HT1080 (cell line): ENCODE measurements at regions not wholly inside any gene's neighbourhood (a gene's known extent, or its start where the extent isn't known, plus 50 kb on each side); places are given as distances from the start of the nearest gene placed in this dataset.
"Not testable (repeated sequence)": the region's sequence is repeated elsewhere in the genome, so short reads cannot be mapped to it uniquely, and the experiment has no call there.

Experiments used
- DNase-seq: peaks from one replicate; pipeline ENCODE4 v3.0.0-alpha.2; 2015; ENCODE audit warnings: low read depth

DNA sequence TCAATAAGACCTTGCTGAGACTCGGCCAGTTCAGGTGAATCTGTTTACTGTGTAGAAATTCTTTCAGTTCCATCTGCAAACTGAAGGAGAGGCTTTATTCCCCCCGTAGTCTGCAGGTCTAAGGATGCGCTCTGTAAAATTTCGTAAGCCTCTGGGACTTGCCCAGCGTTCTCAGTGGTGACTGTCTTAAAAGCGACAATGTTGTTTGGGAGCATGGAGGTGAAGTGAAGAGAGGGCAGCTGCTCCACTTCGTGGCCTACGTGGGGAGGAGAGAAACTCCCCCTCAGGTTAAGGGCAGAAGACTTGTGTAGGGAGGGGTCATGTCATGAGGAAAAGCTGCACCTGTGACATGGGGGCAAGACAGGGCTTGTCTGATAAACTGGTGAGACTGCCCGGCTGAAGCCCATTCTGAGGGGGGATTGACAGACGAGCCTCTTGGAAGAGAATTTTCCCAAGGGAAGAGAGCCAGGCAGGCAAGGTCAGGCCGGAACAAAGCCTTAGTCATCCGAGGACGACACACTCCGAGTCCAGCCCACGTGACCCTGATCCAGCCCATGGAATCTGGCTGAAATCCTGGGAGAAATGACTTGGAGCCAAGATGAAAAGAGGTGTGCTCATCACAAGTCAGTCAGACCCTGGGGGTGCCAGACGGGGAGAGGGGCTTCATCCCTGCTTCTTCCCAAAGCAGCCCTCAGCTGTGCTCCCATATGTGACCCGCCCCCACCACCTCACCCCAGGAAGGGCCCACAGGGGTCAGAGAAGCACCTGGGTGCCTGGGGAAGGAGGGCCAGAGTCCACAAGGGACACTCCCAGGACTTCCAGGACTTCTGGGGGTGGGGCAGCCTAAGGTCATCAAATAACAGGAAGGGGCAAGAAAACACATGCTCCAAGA, 88.5 kb upstream of the SH3BP4 start:
- peak; percentile 79 for DNase-seq

DNA sequence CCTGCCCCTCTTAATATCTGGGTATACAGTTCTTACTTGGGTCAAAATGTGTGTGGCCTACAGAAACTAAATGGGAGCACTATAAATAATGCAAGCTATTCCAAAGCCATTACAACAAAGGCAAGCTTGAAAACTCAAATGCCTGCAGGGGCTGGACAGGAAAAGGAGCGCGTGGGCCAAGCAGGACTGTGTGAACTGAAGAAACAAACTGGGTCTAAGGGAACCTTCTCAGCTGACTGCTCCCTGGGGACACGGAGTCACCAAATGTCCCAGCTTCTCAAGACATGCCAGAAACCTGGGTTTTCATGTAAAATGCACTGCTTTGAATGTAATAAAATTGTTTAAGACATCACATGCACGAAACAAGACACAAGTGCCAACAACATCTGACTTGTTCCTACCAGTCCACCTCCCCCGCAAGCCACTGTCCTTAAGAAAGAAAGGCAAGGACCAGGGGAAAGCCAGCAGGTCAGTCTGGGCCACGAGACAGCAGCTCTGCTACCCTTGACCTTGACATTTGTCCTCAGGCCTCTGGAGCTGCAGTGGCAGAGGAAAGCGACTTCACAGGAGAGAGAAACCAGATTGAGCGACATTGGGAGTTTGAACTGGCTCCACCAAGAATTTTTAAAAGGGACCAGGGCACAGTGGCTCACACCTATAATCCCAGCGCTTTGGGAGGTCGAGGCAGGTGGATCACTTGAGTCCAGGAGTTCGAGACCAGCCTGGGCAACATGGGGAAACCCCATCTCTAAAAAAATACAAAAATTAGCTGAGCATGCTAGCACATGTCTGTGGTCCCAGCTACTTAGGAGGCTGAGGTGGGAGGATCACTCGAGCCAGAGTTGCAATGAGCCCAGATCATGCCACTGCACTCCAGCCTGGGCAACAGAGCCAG, 89.7 kb upstream of the SH3BP4 start:
- no peak for DNase-seq

DNA sequence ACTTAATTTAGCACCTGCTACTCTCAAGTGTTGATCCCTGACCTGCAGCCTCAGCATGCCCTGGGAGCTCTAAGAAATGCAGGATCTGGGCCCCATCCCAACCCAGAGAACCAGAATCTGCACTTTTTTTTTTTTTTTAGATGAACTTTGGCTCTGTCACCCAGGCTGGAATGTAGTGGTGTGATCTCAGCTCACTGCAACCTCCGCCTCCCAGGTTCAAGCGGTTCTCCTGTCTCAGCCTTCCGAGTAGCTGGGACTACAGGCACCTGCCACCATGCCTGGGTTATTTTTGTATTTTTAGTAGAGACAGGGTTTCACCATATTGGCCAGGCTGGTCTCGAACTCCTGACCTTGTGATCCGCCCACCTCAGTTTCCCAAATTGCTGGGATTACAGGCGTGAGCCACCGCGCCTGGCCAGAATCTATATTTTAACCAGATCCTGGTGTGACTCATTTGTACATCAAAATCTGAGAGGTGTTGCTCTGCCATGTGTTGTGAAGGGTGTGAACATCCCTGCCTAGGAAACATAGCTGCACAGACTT, 92.4 kb upstream of the SH3BP4 start:
- not testable (repeated sequence) for DNase-seq

DNA sequence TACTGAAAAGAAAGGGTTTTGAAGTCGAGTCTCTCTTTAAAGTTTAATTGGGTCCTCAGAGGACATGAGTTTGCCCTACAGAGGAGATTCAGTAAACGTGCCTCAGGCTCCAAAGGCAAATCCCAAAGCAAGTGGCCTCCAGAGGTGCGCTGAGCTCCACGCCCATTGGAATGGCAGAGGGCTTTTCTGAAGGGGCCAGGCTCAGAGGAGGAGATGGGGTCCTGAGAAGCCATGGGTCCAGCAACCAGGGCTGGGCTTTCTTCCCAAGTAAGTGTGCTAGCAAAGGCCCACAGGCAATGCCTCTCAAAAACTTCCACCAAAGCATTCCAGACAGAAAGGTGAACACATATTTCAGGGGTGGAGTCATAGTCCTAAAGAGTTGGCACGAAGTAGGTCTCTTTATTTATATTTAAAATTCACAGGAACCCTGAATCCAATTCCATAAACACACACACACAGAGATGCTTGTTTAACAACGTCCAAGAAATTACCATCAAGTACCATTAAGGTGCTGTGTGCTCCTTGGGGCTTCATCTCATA, 93.0 kb upstream of the SH3BP4 start:
- no peak for DNase-seq

DNA sequence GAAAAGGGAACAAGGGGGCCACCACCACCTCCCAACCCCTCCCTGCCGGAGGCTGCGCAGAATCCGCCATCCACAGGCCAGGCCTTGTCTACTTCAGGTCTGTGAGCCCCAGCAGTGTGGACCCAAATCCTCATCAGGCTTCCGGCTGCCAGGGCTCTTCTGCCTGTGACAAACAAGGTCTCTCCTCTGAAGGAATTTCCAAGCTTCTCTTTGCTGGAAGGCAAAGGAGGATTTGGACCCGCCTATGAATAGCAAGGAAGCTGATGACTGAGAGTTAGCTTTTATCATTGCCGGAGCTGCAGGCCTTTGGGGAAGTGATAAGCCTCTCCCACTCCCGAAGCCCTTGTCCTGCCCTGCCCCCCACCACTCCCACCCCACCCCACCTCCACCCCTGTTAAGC, 93.7 kb upstream of the SH3BP4 start:
- DNase-seq = no peak

DNA sequence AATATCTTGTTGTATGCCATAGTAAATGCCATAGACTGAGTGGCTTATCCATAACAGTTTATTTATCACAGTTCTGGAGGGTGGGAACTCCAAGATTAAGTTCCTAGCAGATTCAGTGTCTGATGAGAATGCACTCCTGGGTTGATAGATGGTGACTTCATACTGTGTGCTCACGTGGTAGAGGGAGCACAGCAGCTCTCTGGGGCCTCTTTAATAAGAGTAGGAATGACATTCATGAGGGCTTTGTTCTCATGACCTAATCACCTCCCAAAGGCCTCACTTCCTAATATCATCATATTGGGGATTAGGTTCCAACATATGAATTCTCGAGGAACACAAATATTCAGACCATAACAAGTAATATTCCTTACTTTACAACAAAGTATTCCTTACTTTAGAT, 98.1 kb upstream of the SH3BP4 start:
- no peak for DNase-seq

DNA sequence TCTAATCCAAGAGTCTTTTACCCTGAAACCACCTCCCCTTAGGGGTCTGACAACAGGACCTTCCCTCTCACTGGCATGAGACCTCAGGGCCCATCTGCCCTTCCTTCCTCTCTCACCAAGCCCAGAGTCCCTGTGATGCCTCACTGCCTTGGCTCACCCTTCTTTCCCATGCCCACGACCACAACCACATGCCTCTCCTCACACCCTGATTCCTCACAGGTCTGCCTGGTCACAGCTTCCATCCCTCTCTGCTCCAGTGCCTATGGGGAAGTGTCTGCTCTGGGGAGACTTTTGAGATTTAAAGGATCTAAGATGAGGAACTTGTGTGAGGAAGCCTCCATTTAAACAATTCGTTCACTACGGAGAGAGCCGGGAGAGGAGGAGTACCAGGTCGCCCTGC, 98.9 kb upstream of the SH3BP4 start:
- DNase-seq = no peak

DNA sequence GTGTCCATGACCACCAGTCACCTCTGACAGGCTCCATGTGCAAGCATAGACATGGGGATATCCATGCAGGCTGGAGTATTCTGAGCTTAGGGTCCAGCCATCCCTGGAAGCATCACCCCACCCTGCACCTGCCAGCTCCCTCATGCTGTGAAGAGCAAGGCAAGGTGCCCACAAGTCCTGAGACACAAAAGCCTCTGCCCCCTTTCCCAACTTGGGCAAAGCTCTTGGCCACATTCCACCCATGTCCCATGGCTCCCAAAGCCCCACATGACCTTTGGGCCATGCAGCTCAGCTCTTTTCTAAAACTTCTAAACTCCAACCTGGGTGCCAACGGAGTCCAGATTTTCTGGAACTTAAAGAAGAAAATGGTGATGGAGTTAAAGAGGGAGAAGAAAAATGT, 99.8 kb upstream of the SH3BP4 start:
- no peak for DNase-seq

DNA sequence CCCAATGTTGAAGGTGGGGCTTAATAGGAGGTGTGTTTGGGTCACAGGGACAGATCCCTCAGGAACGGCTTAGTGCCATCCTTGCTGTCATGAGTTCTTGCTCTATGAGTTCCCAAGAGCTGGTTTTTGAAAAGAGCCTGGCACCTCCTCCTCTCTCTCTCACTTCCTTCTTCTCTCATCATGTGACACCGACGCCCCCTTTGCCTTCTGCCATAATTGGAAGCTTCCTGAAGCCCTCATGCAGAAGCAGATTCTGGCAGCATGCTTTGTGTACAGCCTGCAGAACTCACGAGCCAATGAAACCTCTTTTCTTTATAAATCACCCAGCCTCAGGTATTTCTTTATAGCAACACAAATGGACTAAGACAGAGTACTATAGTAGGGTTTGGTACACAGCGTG, 100.4 kb upstream of the SH3BP4 start:
- DNase-seq = no peak

DNA sequence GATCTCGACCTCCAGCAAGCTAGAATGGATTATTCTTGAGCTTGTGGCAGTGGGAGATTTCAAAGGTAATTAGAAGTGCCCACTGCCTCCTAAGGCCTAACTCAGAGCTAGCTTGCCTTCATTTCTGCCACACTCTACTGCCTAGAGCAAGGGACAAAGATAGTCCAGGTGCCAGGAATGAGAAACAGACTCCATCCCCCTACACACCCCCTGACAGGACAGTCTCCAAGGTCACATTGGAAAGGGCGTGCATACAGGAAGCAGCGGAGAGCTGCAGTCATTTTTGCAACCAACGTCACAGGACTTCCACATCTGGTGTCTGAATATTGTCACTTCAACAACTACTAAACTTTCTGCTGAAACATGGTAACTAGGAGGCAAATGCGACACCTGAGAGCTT, 101.0 kb upstream of the SH3BP4 start:
- no peak for DNase-seq

DNA sequence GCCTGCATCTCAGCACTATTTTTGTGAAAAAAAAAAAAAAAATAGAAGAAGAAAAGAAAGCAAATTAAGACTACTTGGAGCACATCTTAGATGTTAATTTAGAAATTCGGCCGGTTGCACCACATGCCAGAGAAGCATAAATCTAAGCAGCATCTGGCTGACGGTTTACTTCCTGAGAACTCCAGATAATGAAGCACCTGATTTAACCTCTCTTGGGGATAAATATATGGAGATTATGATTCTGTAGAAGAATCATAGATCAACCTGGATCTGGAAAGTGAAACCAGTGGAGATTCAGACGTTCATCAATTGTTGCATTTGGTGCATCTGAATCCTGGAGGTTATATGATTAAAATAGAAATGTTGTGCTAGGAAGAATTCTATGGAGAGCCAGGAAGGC, 102.1 kb upstream of the SH3BP4 start:
- DNase-seq = no peak

DNA sequence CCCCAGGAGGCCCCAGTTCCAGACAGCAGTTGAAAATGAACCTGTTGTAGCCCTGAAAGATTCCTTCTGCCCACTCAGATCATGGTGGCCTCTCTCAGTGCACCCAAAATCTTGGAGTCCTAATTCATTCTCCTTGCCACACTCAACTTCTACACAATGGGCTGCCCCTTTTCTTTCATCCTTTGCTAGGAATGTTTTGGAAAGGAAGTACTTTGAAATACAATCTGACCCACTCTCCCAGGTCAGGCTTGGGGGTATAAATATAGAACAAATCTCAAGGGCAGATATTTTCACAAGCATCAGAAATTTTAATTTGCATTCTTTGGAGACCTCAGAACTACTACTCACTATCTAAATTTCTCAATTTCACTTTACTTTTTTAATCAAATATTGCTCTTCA, 103.2 kb upstream of the SH3BP4 start:
- no peak for DNase-seq

DNA sequence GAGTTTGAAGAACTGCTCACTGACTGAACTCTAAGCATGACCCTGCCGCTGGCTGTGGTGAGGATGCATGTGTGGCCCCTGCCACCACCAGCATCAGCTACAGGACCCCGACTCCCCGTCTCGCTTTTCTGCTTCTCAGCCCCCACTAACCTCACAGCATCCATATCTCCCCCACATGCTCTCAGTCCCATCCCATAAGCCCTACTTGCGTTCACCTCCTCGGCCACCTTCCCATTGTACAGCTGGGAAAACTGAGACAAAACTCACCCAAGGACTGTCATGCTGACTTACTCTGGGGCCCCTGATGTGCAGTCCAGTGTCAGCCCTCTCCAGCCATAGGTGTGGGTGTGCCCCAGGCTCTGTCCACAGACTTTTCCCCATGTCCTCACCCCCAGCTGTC, 104.2 kb upstream of the SH3BP4 start:
- DNase-seq = no peak

DNA sequence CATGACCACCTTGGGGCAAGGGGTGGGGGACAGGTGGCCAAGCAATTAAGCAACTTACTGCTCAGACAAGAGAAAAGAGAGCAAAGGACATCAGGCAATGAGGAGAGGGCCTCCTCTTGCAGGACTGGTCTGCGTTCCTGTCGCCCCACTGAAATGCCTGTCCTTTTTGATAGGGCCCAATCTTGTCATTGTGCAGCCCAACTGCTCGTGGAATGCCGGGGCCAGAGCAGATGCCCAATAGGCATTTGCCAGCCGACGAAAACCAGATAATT, 104.5 kb upstream of the SH3BP4 start:
- no peak for DNase-seq

DNA sequence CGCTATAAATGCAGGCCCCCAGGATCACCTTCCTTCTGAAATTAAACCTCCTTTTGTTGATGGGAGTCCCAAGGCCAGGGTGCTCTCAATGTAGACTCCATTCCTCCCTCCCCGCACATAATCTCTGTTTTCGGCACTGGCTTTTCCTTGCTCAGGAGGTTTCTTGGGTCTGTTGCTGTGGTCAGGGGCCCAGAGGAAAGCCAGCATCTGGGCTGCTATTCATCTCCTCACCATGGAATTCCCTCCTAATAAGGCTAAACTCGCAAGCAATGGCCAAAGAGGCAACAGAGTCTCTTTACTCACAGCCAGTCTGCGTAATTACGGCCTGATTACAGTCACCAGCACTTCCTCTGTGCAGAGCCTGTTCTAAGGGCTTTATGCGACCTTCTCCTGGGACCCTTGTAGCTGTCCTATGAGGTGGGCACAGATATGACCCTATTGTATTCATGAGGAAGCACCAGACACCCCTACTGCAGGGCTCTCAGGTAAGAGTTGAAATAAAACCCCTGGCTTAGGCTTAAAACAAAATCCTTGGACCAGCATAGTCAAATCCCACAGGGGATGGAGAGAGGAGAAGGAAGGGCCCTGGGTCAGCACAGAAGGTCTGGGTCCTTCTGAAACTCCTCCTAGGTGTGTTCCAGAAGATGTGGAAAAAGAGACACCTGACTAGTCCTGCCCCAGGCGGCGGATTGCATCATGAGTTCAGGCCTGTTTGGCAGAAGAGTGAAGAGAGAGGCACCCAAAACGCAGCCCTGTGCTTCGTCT, 105.0 kb upstream of the SH3BP4 start:
- DNase-seq = no peak

DNA sequence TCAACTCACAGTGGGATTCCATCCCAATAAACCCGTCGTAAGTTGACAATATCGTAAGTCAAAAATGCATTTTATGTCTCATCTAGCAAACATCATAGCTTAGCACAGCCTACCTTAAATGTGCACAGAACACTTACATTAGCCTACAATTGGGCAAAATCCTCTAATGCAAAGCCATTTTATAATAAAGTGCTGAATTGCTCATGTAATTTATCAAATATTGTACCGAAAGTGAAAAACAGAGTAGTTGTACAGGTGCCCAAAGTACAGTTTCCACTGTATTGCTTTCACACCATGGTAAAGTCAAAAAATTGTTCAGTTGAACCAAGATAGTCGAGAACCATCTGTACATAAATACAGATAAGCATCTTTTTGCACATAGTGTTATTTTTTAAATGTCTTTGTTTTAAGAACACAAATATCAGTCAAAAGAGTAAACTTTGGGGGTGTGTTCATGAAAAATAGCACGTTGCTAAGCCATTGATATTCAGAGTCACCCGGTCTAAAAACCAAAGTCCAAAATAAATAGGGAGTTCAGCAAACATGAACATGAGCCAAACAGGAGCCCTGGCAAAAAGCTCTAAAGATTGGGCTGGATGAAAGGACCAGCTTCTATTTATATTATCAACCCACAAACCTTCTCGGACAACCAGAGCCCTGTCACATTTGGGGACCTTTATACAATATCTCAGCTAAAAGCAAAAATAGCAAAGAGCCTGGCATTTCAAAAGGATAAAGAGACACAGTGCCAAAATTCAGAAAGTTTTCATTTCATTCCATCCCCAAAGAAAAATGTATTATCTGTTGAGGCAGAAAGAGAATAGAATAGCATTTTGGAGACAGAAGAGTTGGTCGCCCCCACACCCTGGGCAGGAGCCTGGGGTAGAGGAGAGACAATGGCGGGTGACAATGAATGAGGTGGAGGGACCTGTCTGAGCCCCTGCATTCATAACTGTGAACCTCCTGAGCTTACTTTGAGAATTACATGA, 105.9 kb upstream of the SH3BP4 start:
- no peak for DNase-seq

DNA sequence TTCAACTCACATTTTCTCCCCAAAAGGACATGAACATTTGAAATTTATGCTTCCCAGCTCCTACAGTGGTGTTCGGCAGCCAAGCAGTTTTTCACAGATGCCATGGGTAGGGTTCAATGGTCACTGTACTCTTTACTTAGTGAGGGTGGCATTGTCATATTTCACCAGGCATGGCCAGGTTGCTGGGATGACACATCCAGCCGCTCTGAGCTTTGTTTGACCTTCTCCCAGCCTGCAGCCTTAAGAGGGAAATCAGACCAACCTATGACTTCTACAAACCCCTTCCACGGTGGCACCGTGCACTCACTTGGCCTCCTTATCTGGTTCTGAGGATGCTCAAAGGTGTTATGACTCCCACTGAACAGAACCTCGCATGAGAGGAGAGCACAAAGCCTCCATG, 108.4 kb upstream of the SH3BP4 start:
- no peak for DNase-seq

DNA sequence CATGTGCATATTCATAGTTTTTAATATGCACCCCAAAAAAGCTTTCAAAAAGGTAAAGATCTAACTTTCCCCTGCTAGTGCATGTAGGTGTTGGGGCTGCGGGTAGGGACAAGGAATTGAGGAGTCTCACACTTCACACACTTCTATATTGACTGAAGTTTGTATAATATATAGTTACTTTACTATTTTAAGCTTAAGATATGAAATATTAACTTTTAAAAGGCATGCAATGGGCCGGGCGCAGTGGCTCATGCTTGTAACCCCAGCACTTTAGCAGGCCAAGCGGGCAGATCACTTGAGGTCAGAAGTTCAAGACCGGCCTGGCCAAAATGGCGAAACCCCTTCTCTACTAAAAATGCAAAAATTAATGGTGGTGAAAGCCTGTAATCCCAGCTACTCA, 109.1 kb upstream of the SH3BP4 start:
- DNase-seq = no peak

DNA sequence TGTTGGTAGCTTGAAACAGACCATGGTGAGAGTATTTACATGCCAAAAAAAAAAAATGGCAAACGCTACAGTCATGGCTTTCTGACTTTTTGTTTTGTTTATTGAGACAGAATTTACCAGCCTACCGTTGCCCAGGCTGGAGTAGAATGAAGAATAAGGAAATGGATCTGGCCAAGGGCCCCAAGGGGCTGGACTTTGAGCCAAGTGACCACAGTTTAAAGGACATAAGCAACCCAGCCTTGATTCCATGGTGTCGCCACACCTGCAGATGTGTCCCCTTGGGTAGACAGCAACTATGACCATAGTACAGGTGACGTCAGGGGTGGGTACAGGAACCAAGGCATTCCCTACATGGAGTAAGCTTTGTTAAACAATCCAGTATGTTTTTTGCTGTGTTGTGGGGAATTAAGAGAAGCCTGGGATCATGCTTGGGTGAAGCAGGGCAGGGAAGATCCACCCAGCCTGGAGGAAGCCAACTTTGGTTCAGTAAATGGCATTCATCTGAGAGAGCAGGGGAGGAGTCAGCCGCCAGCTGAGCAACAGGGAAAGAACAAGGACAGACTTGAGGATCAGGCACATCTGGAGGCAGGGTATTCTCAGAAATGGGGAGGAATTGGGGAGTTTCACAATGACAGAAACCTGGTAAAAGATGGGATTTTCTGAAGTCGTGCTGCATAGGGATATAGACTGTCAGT, 110.3 kb upstream of the SH3BP4 start:
- no peak for DNase-seq

DNA sequence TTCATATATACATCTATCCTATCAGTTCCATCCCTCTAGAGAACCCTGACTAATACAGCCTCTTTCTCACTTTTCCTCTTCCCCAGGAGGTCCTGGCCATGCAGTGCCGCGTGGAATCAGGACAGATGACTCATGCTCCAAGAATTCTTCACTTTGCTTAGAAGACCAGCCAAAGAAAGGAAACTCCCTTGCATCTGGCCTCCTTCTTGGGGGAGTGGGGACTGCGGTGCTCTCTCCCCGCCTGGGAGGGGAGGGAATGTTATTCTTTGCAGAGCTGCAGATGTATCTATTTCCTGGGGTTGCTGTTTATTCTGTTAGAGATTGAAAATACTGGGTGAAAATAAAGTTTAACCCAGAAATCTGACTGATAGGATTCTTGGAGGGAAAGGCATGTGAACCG, 111.5 kb upstream of the SH3BP4 start:
- peak; percentile 96 for DNase-seq
